ENCODE measurements at regions not wholly inside any gene's neighbourhood (a gene's known extent, or its start where the extent isn't known, plus 50 kb on each side); places are given as distances from the start of the nearest gene placed in this dataset.

- H3K27me3 ChIP-seq (ENCODE audit: insufficient read depth) = no peaks in the 10 kb centered on the region
- Mint-ChIP-seq H3K4me3 (no peak overlapping the region), H3K9me3 (no peaks in the 10 kb centered on the region), H3K27me3 (ENCODE audit: insufficient read depth, low read depth, poor library complexity) (peaks cover 2% of the 10 kb centered on the region), H3K27ac (no peak overlapping the region), H3K4me1 (peaks cover 70% of the 10 kb centered on the region), H3K36me3 (ENCODE audit: low read depth) (no peaks in the 10 kb centered on the region)
- H3K36me3 ChIP-seq (ENCODE audit: insufficient read depth) = no peaks in the 10 kb centered on the region
- ATAC-seq (peak; percentile 26; the same call in 2 of the 3 replicates), DNase-seq (ENCODE audit: low spot score) (no peak)
- no peaks in the 10 kb centered on the region for H4K20me1 ChIP-seq (replicated peaks; ENCODE audit: insufficient read depth)
- no peak overlapping the region for H3K27ac ChIP-seq (ENCODE audit: low read depth)
- no peaks in the 10 kb centered on the region for H3F3A ChIP-seq (replicated peaks; ENCODE audit: low read depth)
- H2AFZ ChIP-seq = 0 out of 2 replicates have a peak overlapping the region, but pooled peaks have one; percentile 9
- peaks cover 3% of the 10 kb centered on the region; the same call in 1 of the 2 replicates for H3K9me2 ChIP-seq (ENCODE audit: insufficient read depth)
- H3K4me2 ChIP-seq = no peak overlapping the region
- TF ChIP-seq ZNF114 (CRISPR knock-in tag; IDR thresholded peaks at IDR 0.05) (no peak), ZNF331 (CRISPR knock-in tag; IDR thresholded peaks at IDR 0.05; ENCODE audit: low read depth) (no peak), CREB1 (CRISPR knock-in tag; IDR thresholded peaks at IDR 0.05; ENCODE audit: low read depth) (no peak), REST (IDR thresholded peaks at IDR 0.05; ENCODE audit: unreplicated experiment) (no peak), JUNB (IDR thresholded peaks at IDR 0.05; ENCODE audit: unreplicated experiment) (no peak), CTCF (conservative IDR thresholded peaks at IDR 0.05; ENCODE audit: low read depth in 2 of 2) (peak in 1 of 2 experiments; percentile 37; a peak in 1 of 4 replicates)
- no peak overlapping the region for H3K4me3 ChIP-seq
- no peaks in the 10 kb centered on the region for H3K79me2 ChIP-seq (replicated peaks; ENCODE audit: insufficient read depth)
- peaks cover 53% of the 10 kb centered on the region for H3K4me1 ChIP-seq (ENCODE audit: insufficient read depth)
Observed at GRCh38 chr16:51756447-51757123, 605.5 kb upstream of the SALL1 start.

GRCh38 chr16:51755577-51756355 is 604.7 kb upstream of the SALL1 start:
- H4K20me1 ChIP-seq (replicated peaks; ENCODE audit: insufficient read depth) = no peaks in the 10 kb centered on the region
- 0 out of 2 replicates have a peak overlapping the region, but pooled peaks have one; percentile 9 for H2AFZ ChIP-seq
- no peaks in the 10 kb centered on the region for H3K79me2 ChIP-seq (replicated peaks; ENCODE audit: insufficient read depth)
- 0 out of 2 replicates have a peak overlapping the region, but pooled peaks have one; percentile 62 for H3K4me2 ChIP-seq
- Mint-ChIP-seq H3K27ac (no peak overlapping the region), H3K4me3 (no peak overlapping the region), H3K4me1 (peaks cover 63% of the 10 kb centered on the region), H3K27me3 (ENCODE audit: insufficient read depth, low read depth, poor library complexity) (peaks cover 2% of the 10 kb centered on the region), H3K9me3 (no peaks in the 10 kb centered on the region), H3K36me3 (ENCODE audit: low read depth) (no peaks in the 10 kb centered on the region)
- DNase-seq (ENCODE audit: low spot score) = no peak
- no peaks in the 10 kb centered on the region for H3K27me3 ChIP-seq (ENCODE audit: insufficient read depth)
- H3K9me2 ChIP-seq (ENCODE audit: insufficient read depth) = peaks cover 3% of the 10 kb centered on the region; the same call in 1 of the 2 replicates
- H3K27ac ChIP-seq (ENCODE audit: low read depth) = no peak overlapping the region
- peaks cover 51% of the 10 kb centered on the region for H3K4me1 ChIP-seq (ENCODE audit: insufficient read depth)
- no peak for ATAC-seq
- H3K4me3 ChIP-seq = no peak overlapping the region
- no peaks in the 10 kb centered on the region for H3K36me3 ChIP-seq (ENCODE audit: insufficient read depth)
- no peaks in the 10 kb centered on the region for H3F3A ChIP-seq (replicated peaks; ENCODE audit: low read depth)
- TF ChIP-seq ZNF462 (CRISPR knock-in tag; IDR thresholded peaks at IDR 0.05) = no peak
